SKM-1 (cell line): ENCODE measurements at regions not wholly inside any gene's neighbourhood (a gene's known extent, or its start where the extent isn't known, plus 50 kb on each side); places are given as distances from the start of the nearest gene placed in this dataset.

Experiments
- DNase-seq: peaks from one replicate; lab custom pipeline; 2025; ENCODE audit not compliant: unreplicated experiment; lab: John Stamatoyannopoulos, UW

DNA sequence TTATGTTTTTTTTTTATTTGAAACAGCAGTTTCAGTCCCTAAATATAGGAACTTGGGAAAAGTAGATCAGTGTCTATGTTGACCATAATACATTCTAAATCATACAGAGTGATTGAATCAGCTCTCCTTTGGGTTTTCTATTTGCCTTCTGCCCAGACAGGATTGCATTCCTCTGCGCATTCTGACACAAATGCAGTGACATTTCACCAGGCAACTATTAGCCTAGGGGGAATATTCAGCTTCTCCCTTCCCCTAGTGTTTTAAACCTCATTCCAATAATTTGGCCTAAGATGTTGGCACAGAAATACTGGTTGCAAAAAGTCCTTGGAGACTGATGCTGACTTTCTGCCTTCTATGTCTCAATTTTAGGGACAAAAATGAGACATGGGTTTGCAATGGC, 172.8 kb downstream of the PTGER3 start:
- no peak for DNase-seq

DNA sequence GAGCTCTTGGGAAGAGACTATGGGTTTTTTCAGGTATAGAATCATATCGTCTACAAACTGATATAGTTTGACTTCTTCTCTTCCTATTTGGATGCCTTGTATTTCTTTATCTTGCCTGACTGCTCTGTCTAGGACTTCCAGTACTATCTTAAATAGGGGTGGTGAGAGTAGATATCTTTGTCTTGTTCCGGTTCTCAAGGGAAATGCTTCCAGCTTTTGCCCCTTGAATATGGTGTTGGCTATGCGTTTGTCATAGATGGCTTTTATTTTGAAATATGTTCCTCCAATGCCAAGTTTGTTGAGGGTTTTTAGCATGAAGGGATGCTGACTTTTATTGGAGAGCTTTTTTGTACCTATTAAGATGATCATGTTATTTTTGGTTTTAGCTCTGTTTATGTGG, 170.3 kb downstream of the PTGER3 start:
- no peak for DNase-seq

DNA sequence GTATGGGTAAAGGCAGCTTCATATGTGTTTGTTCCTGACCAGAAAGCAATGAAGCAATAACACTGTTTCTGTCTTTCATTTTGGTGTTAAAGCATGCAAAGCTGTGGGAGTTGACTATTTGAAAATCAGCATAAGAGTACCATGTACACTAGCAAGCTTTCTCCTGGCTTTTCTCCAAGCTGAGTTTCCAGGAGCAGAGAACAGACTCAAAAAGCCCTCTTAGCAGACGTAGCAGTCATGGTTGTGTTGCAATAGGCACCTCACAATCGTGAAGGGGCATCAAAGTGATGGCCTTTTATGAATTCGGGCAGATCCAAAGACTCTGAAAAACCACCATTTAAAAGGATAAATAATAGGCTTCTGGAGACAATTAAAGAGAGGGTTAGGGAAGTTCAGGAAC, 159.7 kb downstream of the PTGER3 start:
- DNase-seq = no peak

DNA sequence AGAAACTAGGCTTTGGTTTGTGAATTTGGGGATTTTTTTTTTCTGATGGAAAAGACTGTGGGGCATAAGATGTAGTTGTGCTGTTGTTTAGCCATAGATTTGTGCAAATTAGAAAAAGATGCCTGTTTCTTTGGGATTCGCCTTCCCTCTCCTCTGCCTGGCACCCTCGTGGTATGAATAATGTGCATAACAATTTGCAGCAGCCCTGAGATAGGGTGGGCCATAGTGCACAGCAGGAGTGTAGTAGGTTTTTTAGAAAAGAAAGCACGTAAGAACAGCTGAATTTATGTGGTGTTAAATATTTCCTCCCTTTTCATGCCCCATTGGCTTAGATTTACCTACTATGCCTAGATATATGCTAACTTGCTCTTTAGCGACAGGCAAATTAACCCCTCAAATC, 158.9 kb downstream of the PTGER3 start:
- DNase-seq = no peak

DNA sequence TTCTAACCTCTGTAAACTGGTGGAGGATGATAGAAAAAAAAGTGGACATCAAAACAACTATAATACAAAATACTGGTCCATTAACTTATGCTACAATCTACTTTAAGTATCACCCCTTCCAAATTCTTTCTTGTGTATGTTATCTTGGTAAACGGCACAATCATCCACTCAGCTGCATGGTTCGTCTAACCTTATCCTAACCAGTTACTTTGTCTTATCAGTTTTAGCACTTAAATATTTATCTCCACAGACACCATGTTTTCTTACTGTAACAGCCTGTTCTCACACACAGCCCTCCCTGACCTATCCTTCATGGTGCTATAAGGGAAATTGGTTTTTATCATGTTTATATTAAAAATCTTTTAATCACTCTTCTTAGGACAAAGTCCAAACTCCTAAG, 157.2 kb downstream of the PTGER3 start:
- DNase-seq = no peak

DNA sequence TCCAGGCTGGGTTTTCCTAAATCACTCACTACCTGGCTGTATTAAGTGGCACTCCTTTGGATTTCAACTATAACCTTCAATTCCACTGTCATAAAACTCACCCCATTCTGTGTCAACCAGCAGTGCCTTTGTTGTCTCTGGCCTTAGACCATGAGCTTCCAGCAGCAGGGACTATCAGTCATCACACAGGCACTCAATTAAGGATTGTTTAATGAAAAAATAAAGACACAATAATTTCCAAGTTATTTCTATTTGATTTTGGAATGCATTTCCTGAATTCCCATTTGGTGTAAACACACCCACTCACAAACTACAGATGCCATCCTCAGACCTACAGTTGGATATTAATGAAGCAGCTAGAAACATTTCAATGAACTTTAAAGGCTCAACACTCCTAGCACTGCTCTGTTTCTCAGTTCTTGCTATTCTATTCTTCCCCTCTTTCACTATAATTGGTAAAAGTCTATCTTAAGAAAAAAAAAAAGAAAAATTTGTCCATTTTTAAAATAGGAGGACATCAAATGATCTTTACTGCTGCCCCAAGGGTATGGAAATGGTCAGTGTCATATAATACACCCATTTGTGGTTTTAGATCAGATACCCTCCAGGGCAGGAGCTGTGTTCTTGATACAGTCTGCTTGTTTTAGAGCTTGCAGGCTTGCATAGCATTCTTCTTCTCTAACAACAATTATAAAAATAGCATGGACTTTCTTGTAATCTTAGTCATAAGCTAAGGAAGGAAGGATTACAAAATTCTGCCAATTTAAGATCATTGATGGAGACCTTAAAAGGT, 156.4 kb downstream of the PTGER3 start:
- no peak for DNase-seq

DNA sequence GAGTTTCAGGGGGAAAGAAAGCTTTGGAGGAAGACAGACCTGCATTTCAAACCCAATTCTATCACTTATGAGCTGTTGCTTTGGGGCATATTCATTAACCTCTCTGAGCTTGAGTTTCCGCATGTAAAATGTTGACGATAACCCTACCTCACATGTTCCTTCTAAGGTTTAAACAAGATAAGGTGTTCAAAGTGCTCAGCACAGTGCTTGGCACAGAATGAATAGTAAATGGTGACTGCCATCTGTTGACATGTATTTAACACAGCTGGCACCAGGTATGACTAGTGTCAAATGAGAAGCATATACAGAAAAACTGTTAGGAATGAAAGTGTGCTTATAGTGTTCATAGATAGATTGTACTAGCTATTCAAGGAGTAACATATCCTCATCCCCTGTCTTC, 155.5 kb downstream of the PTGER3 start:
- no peak for DNase-seq

DNA sequence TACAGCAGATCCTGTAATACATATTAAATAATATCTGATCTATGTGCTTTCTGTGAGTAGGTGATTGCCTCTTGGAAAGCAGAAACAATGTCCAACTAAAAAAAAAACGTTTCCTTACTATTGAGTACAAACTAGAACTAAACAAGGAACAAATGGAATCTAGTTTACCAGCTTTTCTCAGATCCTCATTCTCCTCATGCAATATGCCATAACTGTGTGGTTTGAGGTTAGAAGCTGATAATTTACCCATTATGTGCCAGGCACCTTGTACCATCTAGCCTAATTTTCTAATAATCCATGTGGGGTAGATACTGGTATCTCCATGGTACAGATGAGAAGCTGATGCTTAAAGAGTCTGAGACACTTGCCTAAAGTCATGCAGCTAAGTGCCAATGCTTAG, 154.7 kb downstream of the PTGER3 start:
- DNase-seq = no peak

DNA sequence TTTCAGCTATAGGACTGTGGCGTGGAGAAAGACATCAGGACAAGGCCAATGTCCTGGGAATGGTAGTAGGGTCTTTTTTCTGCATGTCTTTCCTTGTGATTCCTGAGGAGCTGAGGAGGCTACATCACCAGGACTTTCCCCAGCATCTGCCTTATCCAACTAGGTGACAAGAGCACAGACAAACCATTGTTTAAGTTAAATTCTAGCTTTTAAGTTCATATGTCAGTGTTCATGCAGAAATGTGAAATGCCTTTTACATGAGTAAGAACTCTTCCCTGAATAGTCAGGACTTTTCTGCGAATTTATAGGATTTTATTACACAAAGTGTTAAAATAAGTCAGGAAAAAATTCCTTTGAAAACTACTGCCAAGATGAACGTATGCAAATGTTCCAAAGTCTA, 154.2 kb downstream of the PTGER3 start:
- no peak for DNase-seq

DNA sequence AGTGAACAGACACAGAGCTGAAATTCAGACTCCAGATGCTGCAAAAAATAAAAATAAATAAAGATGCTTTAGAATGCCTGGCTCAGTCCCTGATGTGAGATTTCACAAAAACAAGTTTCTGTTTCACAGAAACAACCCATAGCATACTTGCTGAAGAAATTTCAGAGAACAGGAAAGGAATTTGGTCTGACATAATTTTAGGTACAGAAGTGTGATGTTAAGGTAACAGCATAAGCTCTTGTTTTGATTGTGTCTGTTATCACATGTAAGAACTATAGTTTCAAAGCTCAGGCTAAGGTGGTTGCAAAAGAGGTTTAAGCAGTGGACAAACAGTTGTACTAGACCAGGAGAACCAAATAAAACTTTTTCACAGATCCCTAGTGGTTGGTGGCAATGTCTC, 152.1 kb downstream of the PTGER3 start:
- DNase-seq = no peak

DNA sequence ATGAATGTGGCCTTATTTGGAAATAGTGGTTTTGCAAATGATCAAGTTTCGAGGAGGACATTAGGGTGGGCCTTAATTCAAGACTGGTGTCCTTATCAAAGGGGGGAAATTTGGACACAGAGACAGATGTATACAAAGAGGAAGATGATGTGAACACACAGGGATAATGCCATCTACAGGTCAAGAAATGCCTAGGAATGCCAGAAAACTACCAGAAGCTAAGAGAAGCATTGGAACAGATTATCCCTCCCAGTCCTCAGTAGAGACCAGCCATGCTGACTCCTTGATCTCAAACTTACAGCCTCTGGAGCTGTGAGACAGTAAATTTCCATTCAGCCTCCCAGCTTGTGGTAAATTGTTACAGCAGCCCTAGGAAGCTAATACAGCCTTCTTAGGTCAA, 151.4 kb downstream of the PTGER3 start:
- no peak for DNase-seq

DNA sequence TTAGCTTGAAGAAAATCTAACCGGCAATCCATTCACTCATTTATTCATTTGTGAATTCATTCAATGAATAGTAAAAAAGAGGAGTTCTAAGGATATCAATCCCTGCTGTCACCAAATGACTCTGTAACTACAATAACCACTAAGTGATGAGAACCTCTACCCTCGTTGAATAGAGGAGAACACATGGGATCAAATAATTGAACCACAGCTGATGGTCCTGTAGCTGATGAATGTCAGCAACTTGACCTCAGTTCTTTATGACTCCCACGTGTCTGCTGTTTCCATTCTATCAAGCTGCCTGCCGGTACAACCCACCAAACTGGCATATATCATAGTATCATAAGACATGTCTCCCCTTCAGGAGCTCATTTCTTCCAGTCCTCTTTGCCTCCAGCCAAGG, 150.3 kb downstream of the PTGER3 start:
- DNase-seq = no peak

DNA sequence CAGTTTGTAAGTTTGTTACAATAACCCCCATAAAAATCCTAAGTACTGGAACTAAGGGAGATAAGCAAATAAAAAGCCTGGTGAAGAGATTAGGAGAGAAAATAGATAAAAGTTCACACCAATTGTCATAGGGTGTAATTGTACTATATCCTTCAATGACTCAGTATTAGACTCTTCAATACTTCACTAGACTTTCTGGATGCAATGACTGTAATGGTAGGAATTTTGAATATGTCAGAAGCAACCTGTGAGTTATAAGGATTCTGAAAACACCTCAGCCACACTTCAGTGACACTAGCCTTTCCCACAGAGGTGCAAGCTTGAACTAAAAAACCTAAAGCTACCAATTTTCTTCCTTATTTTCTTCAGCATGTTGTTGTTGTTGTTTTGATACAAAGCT, 147.9 kb downstream of the PTGER3 start:
- no peak for DNase-seq

DNA sequence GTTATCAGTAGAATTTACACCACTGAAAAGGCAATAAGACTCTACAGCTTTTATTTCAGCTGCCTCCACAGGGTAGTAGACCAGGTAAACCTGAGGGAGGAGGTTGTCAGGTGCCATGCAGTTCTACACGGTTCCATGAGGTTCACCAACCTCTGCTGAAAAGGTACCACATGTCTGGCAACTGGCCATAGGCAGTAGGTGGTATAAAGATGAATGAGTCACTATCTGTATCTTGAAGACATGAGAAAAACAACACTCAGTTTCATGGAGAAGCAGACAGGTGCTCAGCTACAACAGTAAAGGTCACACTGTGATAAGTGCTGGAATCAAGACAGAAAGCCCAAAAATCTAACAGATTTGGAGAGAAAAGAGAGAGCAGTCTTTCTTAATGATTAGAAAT, 145.4 kb downstream of the PTGER3 start:
- no peak for DNase-seq

DNA sequence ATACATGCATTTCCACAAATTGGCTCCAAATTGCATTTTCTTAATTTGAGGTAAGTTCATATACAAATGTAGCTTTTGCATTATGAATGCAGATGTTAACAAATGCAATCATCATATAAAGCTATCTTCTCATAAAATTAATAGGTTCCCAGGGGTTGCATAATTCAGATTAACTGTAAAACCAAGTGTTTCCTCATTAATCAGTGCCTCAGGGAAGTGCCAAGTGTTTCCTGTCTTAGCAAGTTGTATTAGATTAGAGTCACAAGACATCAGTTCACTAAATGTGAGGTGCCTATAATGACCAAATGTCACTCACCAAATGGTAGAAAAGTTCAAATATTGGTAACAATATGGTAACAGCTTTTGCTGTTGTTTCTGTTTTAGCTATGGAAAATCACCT, 140.8 kb downstream of the PTGER3 start:
- DNase-seq = no peak

DNA sequence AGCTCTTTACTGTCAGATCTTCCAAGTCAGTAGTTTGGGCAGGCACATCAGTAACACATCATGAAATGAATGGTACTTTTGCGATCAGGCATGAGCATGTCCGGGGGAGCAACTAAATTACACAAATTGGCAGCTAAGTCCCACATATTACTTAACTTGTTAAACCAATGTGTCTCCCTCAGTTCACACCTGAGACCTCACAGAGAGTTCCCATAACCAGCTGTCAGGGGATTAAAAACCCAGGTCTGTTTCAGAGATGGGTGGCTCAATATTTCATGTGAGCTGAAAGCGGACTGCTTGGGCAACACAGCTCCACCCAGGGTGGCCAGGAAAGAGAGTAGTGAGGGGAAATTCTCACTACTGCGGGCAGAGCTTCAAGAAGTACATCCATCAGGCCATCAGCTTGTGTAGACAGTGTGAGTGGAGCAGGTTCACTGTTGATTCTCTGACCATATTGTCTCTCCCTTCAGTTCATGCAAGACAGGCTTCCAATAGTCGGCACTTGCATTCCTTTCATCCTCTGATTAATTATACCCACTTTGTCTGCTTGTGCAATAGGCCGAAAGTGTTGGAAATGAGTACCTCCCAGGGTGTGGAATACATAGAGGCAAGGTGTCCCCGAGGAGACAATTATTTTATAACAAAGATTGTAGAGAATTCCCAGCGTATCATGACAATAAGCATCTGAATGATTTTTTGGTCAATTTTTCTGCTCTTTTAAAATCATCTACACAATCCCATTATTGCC, 139.9 kb downstream of the PTGER3 start:
- no peak for DNase-seq

DNA sequence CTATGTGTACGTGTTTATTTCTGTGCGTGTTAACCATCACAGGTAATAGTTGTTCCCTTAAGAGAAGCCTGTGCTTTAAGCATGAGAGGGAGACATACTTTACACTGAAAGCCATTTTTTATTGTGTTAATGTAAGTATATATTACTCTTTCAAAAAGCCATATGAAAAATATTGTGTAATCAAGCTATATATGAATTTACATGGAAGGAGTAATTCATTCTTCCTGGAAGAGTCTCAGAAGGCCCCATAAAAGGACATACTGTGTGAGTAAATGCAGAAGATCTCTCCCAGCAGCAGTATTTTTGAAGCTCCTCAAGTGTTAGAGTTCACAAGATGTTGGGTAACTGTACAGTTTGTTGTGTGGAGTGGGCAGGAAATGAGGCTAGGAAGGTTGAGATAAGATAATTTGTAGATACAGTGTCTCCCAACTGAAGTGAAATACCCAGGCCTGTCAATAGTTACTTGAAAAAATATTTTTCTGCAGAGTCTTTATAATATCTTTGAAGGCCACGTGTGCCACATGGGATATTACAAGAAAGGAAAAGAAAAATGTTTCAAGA, 138.3 kb downstream of the PTGER3 start:
- DNase-seq = no peak

DNA sequence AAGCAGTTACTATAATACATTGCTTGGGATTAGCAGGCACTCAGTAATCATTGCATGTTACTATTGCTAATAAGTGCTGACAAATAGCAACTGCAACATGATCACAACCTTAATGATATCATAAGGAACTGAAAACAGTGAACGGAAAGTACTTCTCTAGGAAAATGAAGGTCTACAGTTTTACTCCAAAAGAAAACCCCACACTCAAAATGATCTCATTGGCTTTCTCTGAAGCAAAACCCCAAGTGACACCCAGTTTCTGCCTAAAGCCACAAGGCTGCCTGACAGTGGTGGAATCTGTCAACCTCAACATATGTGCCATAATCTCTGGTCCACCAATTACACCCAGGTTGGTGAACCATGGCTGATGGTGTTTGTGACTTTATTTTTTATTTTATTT, 137.6 kb downstream of the PTGER3 start:
- DNase-seq = no peak

DNA sequence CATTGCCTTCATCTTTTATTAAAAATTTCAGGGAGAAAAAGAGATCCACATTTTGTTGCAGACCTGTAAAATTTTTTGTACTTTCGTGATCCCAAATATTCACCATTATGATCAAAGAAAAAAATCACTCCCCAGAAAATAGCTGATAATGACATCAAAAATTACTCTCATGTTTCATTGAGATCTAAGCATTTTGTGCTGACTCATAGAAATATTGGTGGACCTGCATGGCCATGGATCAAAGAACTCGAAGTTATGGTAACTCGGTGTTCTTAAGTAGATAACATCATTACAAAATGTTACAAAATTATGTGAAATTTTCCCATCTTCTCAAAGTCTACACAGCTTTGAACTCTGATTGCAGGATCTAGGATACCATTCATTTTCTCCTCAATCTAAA, 135.8 kb downstream of the PTGER3 start:
- DNase-seq = no peak

DNA sequence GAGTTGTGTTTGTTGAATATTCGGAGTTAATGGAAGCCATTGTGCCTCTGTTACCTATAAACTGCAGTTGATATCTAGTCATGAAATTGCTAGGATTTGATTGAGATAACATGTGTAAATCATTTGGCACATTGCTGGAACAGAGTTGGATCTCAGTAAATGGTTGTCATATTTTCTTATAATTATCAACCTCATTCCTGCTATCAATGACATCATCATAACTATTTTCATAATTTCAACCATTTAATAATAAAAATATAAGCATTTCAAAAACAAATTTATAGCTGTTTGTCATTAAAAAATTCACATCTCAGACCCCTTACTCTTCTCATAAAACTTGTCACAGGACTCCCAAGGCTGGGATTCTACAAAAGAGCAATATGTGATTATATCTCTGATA, 133.4 kb downstream of the PTGER3 start:
- no peak for DNase-seq

DNA sequence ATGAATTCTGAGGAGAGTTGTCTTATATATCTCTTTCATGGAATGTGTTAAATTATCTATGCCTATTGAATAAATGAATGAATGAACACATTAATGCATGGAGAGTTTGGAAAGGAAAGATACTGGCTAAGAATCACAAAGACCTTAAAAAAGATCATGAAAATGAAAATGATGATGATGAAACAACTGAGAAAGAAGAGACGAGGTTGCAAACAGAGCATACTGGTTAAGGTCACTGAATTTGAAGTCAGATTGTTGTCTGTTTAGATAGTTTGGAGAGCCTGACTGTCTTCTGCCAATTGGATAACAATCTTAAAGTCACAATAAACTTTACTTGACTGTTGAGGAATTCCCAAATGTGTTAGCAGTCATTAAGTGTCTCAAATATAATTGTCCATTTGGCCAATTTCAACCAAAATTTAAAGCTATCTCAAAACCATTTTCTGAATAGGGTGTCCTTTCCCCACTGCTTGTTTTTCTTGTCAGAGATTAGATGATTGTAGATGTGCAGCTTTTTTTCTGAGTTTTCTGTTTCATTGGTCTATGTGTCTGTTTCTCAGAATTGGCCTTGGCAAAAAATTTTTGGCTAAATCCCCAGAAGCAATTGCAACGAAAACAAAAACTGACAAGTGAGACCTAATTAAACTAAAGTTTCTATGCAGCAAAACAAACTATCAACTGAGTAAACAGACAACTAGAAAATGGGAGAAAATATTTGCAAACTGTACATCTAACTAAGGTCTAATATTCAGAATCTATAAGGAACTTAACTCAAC, 132.2 kb downstream of the PTGER3 start:
- no peak for DNase-seq

DNA sequence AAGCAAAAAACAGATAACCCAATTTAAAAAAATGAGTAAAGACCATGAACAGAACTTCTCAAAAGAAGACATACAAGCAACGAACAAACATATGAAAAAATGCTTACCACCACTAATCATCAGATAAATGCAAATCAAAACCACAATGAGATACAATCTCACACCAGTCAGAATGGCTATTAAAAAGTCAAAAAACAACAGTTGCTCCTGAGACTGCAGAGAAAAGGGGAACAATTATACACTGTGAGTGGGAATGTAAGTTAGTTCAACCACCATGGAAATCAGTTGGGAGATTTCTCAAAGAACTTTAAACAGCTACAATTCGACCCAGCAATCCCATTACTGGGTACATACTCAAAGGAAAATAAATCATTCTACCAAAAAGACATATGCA, 131.6 kb downstream of the PTGER3 start:
- DNase-seq = no peak
